K562 (cell line): ENCODE measurements at regions not wholly inside any gene's neighbourhood (a gene's known extent, or its start where the extent isn't known, plus 50 kb on each side); places are given as distances from the start of the nearest gene placed in this dataset.

ENCODE experiments used
- GTF3C2 ChIP-seq: IDR thresholded peaks from 3 replicates; pipeline ENCODE4 v1.6.1; 2011; ENCODE audit warnings: borderline replicate concordance, mild to moderate bottlenecking, moderate library complexity; ENCODE audit not compliant: insufficient read length; ENCODE audit errors: extremely low read depth
- HDGF ChIP-seq: fragments of 450-650 bp; IDR thresholded peaks from 2 replicates; pipeline ENCODE4 v1.6.1; 2016
- HMG20B ChIP-seq: fragments of 250-450 bp; sonication (Bioruptor Pico); IDR thresholded peaks from 2 replicates; pipeline ENCODE4 v1.5.0; 2021; ENCODE audit warnings: mild to moderate bottlenecking
- NCOA1 ChIP-seq: fragments of 450-650 bp; IDR thresholded peaks from 2 replicates; pipeline ENCODE4 v1.6.1; 2016; ENCODE audit warnings: low read depth
- PRMT5 ChIP-seq: sonication (generic); formaldehyde crosslinking; IDR thresholded peaks from 2 replicates; pipeline ENCODE4 v1.5.0; 2020; ENCODE audit warnings: missing genetic modification reagents
- ZBTB12 ChIP-seq: fragments of 250-450 bp; sonication (Bioruptor Pico); IDR thresholded peaks from 2 replicates; pipeline ENCODE4 v1.4.0; 2020
- ZNF184 ChIP-seq: sonication (generic); formaldehyde crosslinking; IDR thresholded peaks from 2 replicates; pipeline ENCODE4 v1.5.0; 2020; ENCODE audit warnings: missing genetic modification reagents
- TF ChIP-seq, protein P1 (sequence below), 2 experiments: fragments of 450-650 bp; IDR thresholded peaks; 2 replicates each; pipeline ENCODE4 v1.6.1; 2018; ENCODE audit warnings: mild to moderate bottlenecking in 2 of 2, low read depth in 1 of 2; ENCODE audit not compliant: partially characterized antibody in 2 of 2
- TF ChIP-seq, protein P2 (sequence below): IDR thresholded peaks from 2 replicates; pipeline ENCODE4 v1.6.1; 2011; ENCODE audit not compliant: insufficient read length; ENCODE audit errors: extremely low read depth

- TF ChIP-seq GTF3C2 (no peak), HMG20B (no peak), HDGF (no peak), NCOA1 (no peak), PRMT5 (CRISPR knock-in tag) (no peak), ZNF184 (no peak), ZBTB12 (CRISPR knock-in tag) (no peak)
- TF ChIP-seq, protein P1, sequence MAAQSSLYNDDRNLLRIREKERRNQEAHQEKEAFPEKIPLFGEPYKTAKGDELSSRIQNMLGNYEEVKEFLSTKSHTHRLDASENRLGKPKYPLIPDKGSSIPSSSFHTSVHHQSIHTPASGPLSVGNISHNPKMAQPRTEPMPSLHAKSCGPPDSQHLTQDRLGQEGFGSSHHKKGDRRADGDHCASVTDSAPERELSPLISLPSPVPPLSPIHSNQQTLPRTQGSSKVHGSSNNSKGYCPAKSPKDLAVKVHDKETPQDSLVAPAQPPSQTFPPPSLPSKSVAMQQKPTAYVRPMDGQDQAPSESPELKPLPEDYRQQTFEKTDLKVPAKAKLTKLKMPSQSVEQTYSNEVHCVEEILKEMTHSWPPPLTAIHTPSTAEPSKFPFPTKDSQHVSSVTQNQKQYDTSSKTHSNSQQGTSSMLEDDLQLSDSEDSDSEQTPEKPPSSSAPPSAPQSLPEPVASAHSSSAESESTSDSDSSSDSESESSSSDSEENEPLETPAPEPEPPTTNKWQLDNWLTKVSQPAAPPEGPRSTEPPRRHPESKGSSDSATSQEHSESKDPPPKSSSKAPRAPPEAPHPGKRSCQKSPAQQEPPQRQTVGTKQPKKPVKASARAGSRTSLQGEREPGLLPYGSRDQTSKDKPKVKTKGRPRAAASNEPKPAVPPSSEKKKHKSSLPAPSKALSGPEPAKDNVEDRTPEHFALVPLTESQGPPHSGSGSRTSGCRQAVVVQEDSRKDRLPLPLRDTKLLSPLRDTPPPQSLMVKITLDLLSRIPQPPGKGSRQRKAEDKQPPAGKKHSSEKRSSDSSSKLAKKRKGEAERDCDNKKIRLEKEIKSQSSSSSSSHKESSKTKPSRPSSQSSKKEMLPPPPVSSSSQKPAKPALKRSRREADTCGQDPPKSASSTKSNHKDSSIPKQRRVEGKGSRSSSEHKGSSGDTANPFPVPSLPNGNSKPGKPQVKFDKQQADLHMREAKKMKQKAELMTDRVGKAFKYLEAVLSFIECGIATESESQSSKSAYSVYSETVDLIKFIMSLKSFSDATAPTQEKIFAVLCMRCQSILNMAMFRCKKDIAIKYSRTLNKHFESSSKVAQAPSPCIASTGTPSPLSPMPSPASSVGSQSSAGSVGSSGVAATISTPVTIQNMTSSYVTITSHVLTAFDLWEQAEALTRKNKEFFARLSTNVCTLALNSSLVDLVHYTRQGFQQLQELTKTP (IDR thresholded peaks at IDR 0.05; ENCODE audit: low read depth in 1 of 2, partially characterized antibody in 2 of 2): no peak
- TF ChIP-seq, protein P2, sequence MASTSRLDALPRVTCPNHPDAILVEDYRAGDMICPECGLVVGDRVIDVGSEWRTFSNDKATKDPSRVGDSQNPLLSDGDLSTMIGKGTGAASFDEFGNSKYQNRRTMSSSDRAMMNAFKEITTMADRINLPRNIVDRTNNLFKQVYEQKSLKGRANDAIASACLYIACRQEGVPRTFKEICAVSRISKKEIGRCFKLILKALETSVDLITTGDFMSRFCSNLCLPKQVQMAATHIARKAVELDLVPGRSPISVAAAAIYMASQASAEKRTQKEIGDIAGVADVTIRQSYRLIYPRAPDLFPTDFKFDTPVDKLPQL: no peak
Measured at GRCh38 chr13:104477261-104477660, 1411.0 kb upstream of the SLC10A2 start (continued).
